ENCODE measurements at regions not wholly inside any gene's neighbourhood (a gene's known extent, or its start where the extent isn't known, plus 50 kb on each side); places are given as distances from the start of the nearest gene placed in this dataset.

- H3K27me3 ChIP-seq (ENCODE audit: control insufficient read depth, insufficient read depth, low read length) = no peaks in the 10 kb centered on the region
- TF ChIP-seq CTCF (IDR thresholded peaks at IDR 0.05; ENCODE audit: insufficient read depth, low read depth, low read length) = no peak
- no peak for DNase-seq (ENCODE audit: low read depth)
- ChIA-PET POLR2A (no interaction called here), CTCF (interaction anchor here (1.6 to 2.8 kb wide), 2 partner anchors 10 to 13 kb away, joined by 3 to 14 read pairs; no protein-coding TSS in a partner anchor)
- H3K4me3 ChIP-seq (ENCODE audit: low read depth, low read length) = no peak overlapping the region
- no peaks in the 10 kb centered on the region for H3K36me3 ChIP-seq (ENCODE audit: control insufficient read depth, insufficient read depth, low read length)
Observed at GRCh38 chr1:185585770-185586169, 148.4 kb upstream of the HMCN1 start.

DNA sequence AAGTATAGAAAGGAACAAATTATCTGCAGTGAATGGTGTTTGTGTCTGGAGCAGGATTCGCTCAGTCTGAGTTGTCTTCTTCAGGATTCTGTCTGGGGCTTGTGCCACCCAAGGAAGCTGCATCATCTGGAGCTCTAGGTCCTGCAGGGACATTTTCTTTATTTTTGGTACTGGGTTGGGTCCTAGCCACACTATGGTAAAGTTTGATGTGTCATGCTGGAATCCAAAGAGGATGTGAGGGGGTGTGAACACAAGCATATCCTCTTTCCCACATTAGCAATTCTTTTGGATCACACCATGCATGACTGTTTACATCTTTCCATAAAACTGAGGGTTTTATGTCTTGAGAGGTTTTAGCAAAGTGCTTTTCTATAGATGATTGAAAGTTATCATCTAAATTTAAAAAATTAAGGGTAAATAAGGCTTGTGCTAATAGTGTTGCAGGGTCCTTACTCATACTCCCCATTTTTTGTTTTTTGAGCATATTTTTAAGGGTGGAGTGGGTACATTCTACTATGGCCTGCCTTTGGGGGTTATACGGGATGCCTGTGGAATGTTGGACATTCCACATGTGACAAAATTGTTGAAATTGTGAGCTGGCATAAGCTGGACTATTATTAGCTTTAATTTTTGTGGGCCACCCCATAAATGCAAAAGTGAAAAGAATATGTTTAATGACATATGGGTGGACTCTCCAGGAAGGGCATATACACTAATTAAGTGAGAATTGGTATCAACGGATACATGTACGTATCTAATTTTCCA lies 152.0 kb upstream of the HMCN1 start:
- no peak for DNase-seq (ENCODE audit: low read depth)
- POLR2A ChIA-PET = no interaction called here
- CTCF ChIA-PET = interaction anchor here (1.0 to 2.2 kb wide), 4 partner anchors 11 to 268 kb away, joined by 3 to 9 read pairs (median 4); no protein-coding TSS in a partner anchor
- Histone ChIP-seq H3K36me3 (ENCODE audit: control insufficient read depth, insufficient read depth, low read length) (no peaks in the 10 kb centered on the region), H3K4me3 (ENCODE audit: low read depth, low read length) (no peak overlapping the region), H3K27me3 (ENCODE audit: control insufficient read depth, insufficient read depth, low read length) (no peaks in the 10 kb centered on the region)
- TF ChIP-seq CTCF (IDR thresholded peaks at IDR 0.05; ENCODE audit: insufficient read depth, low read depth, low read length) = no peak

DNA sequence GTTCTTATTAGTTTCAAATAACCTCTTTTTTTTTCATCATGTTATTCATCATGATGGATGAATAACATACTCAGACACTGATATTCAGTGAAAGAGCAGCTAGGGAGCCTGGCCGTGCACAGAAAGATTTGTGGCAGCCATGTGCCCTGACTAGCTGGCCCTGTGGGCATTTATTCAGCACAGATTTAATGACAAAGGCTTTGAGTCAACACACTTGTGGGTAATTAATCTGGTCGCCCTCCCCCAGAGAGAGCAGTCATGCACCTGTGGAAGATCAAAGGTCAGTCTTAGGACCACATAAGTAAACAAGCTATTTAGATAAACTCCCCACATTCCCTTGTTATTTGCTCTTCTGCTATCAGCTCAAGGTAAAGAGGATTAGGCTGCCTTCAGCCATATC lies 153.2 kb upstream of the HMCN1 start:
- no peak for TF ChIP-seq CTCF (IDR thresholded peaks at IDR 0.05; ENCODE audit: insufficient read depth, low read depth, low read length)

GRCh38 chr1:185578293-185578692 lies 155.9 kb upstream of the HMCN1 start:
- POLR2A ChIA-PET = no interaction called here
- no peak for DNase-seq (ENCODE audit: low read depth)
- CTCF ChIA-PET = no interaction called here
- no peak for TF ChIP-seq CTCF (IDR thresholded peaks at IDR 0.05; ENCODE audit: insufficient read depth, low read depth, low read length)
- Histone ChIP-seq H3K27me3 (ENCODE audit: control insufficient read depth, insufficient read depth, low read length) (no peaks in the 10 kb centered on the region), H3K36me3 (ENCODE audit: control insufficient read depth, insufficient read depth, low read length) (no peaks in the 10 kb centered on the region), H3K4me3 (ENCODE audit: low read depth, low read length) (no peak overlapping the region)

More for the DNA sequence above, 153.2 kb upstream of the HMCN1 start:
- POLR2A ChIA-PET = no interaction called here
- H3K36me3 ChIP-seq (ENCODE audit: control insufficient read depth, insufficient read depth, low read length) = no peaks in the 10 kb centered on the region
- no peak for DNase-seq (ENCODE audit: low read depth)
- no peaks in the 10 kb centered on the region for H3K27me3 ChIP-seq (ENCODE audit: control insufficient read depth, insufficient read depth, low read length)
- H3K4me3 ChIP-seq (ENCODE audit: low read depth, low read length) = no peak overlapping the region
- CTCF ChIA-PET = interaction anchor here (1.4 to 1.7 kb wide), 3 partner anchors 12 to 15 kb away, joined by 3 to 6 read pairs (median 4); no protein-coding TSS in a partner anchor

DNA sequence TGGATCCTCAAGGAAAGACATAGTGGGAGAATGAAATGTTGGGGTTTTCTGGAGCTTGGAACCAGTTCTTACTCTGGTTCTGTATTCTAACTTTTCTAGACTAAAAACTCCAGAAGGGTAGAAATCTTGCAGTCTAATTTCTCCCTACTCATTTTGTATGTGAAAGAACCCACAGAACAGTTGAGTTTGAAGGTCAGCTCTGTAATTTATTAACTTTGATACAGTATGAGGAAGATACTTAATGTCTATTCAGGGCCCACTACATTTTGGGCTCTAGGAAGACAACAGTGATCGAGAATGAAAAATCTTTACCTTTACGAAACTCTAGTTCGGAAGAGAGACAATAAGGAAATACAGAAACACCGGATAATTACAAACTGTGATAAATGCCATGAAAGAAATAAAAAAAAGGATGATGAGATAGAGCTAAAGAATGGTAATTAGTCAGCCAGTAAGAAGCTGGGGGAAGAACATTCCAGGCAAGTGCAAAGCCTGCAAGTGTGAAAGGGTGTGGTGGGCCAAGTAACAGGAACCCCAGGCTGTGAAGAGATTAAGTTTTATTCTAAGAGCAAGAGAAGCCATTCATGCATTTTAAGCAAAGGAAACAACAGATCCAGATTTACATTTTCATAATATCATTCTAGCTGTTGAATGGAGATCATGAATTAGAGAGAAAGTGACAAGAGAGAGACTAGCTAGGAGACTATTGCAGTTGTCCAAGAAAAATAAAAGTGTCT lies 159.9 kb upstream of the HMCN1 start:
- no peak overlapping the region for H3K4me3 ChIP-seq (ENCODE audit: low read depth, low read length)
- CTCF ChIA-PET = interaction anchor here (1.0 to 1.4 kb wide), 4 partner anchors 9 to 336 kb away, joined by 3 to 4 read pairs (median 3); no protein-coding TSS in a partner anchor
- no peaks in the 10 kb centered on the region for H3K27me3 ChIP-seq (ENCODE audit: control insufficient read depth, insufficient read depth, low read length)
- TF ChIP-seq CTCF (IDR thresholded peaks at IDR 0.05; ENCODE audit: insufficient read depth, low read depth, low read length) = no peak
- POLR2A ChIA-PET = interaction anchor here (0.7 kb wide), 1 partner anchor 71 kb away, joined by 3 read pairs; no protein-coding TSS in a partner anchor
- DNase-seq (ENCODE audit: low read depth) = no peak
- H3K36me3 ChIP-seq (ENCODE audit: control insufficient read depth, insufficient read depth, low read length) = no peaks in the 10 kb centered on the region

Data from BJ (cell line).